ENCODE measurements at regions not wholly inside any gene's neighbourhood (a gene's known extent, or its start where the extent isn't known, plus 50 kb on each side); places are given as distances from the start of the nearest gene placed in this dataset.

- no peak for TF ChIP-seq USF1 (CRISPR knock-in tag; IDR thresholded peaks at IDR 0.05)
- no peak for TF ChIP-seq E2F5 (CRISPR knock-in tag; IDR thresholded peaks at IDR 0.05)
- TF ChIP-seq CTCF (IDR thresholded peaks at IDR 0.05) = no peak
- TF ChIP-seq MYBL2 (CRISPR knock-in tag; IDR thresholded peaks at IDR 0.05) = no peak
- no peak for TF ChIP-seq NR2C2 (CRISPR knock-in tag; IDR thresholded peaks at IDR 0.05)
- TF ChIP-seq MAX (CRISPR knock-in tag; IDR thresholded peaks at IDR 0.05) = no peak
- no peak for TF ChIP-seq ETV6 (CRISPR knock-in tag; IDR thresholded peaks at IDR 0.05)
- no peak for TF ChIP-seq ATF2 (CRISPR knock-in tag; IDR thresholded peaks at IDR 0.05; ENCODE audit: borderline replicate concordance, low read depth)
- TF ChIP-seq FOXP4 (CRISPR knock-in tag; IDR thresholded peaks at IDR 0.05) = no peak
- no peak for TF ChIP-seq ZNF219 (CRISPR knock-in tag; IDR thresholded peaks at IDR 0.05; ENCODE audit: borderline replicate concordance)
Measured at GRCh38 chr9:106417685-106418084, 445.3 kb upstream of the ZNF462 start.

All from WTC11 (cell line).